ENCODE measurements at regions not wholly inside any gene's neighbourhood (a gene's known extent, or its start where the extent isn't known, plus 50 kb on each side); places are given as distances from the start of the nearest gene placed in this dataset.
A peak's percentile ranks its signal among the peaks of the same experiment; 100 is the strongest.

DNA sequence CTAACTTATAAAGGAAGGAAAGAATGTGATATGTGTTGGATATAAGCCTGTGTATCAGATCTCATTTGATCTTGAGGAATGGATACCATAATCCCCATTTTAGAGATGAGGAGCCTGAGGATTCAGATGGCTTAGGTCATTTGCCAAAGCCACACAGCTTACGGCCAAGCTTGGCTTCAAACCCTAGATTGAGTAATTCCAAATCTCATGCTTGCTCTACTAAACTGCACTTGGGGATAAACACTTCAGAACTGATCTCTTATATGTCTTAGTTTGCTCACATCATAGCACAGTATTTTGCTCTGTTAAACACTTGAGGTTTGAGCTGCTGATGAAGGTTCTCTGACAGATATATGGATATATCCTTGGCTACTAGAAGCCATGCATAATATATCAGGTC, 504.4 kb downstream of the NTRK2 start:
- Mint-ChIP-seq H3K27ac (no peak overlapping the region), H3K36me3 (no peaks in the 10 kb centered on the region), H3K9me3 (peaks cover 0 to 4% (median 0%) of the 10 kb centered on the region in 7 donors), H3K27me3 (no peaks in the 10 kb centered on the region), H3K4me3 (no peak overlapping the region), H3K4me1 (no peaks in the 10 kb centered on the region)
- no peak for ATAC-seq (ENCODE audit: low read depth in 2 of 2)
- Histone ChIP-seq H3K9me3 (ENCODE audit: control insufficient read depth in 2 of 2, low read length in 2 of 2) (no peaks in the 10 kb centered on the region), H3K4me3 (ENCODE audit: low read depth, low read length) (no peak overlapping the region), H3K27ac (ENCODE audit: insufficient read depth, low read length, poor library complexity, severe bottlenecking) (no peak overlapping the region), H3K4me1 (ENCODE audit: control insufficient read depth, insufficient read depth, low read length, poor library complexity, severe bottlenecking) (no peaks in the 10 kb centered on the region), H3K36me3 (ENCODE audit: control insufficient read depth, insufficient read depth, low read length) (no peaks in the 10 kb centered on the region), H3K27me3 (ENCODE audit: control insufficient read depth, insufficient read depth, low read length) (no peaks in the 10 kb centered on the region)
- no peak for DNase-seq

DNA sequence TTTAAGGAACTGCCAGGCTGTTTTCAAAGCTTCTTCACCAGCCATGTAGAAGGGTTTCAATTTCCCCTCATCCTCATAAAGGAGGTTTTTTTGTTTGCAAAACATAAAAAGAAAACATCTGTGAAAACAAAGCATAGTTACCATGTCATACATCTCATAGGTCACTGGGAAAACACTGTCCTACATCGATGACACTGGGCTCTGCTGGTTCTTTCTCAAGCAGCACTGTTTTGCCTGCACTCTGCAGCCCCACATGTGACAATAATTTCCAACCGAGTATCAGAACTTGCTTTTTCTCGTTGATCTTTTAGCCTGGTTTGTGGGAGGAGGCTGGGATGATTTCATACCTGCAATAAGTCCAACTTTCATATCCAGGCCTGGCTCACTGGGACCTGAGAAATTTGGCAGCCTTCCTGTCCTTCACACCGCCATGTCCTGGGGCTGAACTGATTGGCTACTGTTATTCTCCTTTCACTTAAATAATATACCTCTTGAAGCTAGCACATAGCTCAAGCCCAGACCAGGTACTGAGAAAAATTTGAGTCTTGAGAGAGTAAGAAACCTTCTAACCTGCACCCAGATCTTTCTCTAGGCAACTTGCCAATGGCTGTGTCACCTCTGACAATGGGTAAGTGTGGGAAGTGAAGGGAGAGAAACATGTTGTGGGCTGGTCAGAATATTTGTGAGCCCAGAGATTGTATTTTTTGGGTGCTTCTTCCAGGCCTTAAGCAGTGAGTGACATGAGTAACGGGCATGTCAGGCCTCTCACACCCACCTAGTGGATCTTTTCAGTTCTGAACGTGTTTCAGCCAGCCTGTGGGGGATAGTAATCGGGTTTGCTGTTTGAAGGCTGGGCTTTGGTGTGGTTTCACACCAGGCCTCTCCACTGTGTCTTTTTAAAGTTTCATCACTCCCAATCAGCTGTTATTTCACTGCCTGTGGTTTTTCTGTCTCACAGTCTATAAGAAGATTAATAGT, 502.8 kb downstream of the NTRK2 start:
- DNase-seq (no peak), ATAC-seq (ENCODE audit: low read depth in 2 of 2) (no peak)
- no peak overlapping the region for H3K4me3 ChIP-seq (ENCODE audit: low read depth, low read length)
- H3K9me3 ChIP-seq (ENCODE audit: control insufficient read depth in 2 of 2, low read length in 2 of 2), result no peaks in the 10 kb centered on the region
- H3K27me3 Mint-ChIP-seq, result no peaks in the 10 kb centered on the region
- no peaks in the 10 kb centered on the region for H3K36me3 ChIP-seq (ENCODE audit: control insufficient read depth, insufficient read depth, low read length)
- no peak overlapping the region for H3K4me3 Mint-ChIP-seq
- H3K4me1 ChIP-seq (ENCODE audit: control insufficient read depth, insufficient read depth, low read length, poor library complexity, severe bottlenecking), result no peaks in the 10 kb centered on the region
- H3K4me1 Mint-ChIP-seq, result no peaks in the 10 kb centered on the region
- no peak overlapping the region for H3K27ac Mint-ChIP-seq
- no peak overlapping the region for H3K27ac ChIP-seq (ENCODE audit: insufficient read depth, low read length, poor library complexity, severe bottlenecking)
- H3K9me3 Mint-ChIP-seq, result peaks cover 0 to 4% (median 0%) of the 10 kb centered on the region in 7 donors
- H3K36me3 Mint-ChIP-seq, result no peaks in the 10 kb centered on the region
- H3K27me3 ChIP-seq (ENCODE audit: control insufficient read depth, insufficient read depth, low read length), result no peaks in the 10 kb centered on the region

DNA sequence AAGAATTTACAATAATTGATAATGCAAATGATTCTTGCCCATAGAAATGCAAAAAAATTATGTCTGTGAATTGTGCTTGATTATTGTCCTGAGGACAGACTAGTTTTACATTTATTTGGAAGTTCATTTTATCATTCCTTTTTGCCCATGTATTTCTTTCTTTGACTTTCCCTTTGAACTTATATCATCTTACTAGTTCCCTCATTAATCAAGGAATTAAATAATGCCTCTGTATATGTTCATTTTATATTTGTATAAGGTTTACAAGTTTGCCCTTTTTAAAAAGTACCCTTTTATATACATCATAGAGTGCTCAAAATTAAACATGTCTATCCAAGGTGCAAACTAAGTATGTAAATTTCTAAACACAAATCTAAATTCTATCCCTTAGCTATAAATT, 501.6 kb downstream of the NTRK2 start:
- Mint-ChIP-seq H3K9me3 (peaks cover 0 to 6% (median 0%) of the 10 kb centered on the region in 7 donors), H3K4me3 (no peak overlapping the region), H3K4me1 (no peaks in the 10 kb centered on the region), H3K27me3 (no peaks in the 10 kb centered on the region), H3K36me3 (no peaks in the 10 kb centered on the region), H3K27ac (no peak overlapping the region)
- no peaks in the 10 kb centered on the region for H3K4me1 ChIP-seq (ENCODE audit: control insufficient read depth, insufficient read depth, low read length, poor library complexity, severe bottlenecking)
- H3K27me3 ChIP-seq (ENCODE audit: control insufficient read depth, insufficient read depth, low read length), result no peaks in the 10 kb centered on the region
- DNase-seq (no peak), ATAC-seq (ENCODE audit: low read depth in 2 of 2) (no peak)
- no peak overlapping the region for H3K4me3 ChIP-seq (ENCODE audit: low read depth, low read length)
- no peaks in the 10 kb centered on the region for H3K36me3 ChIP-seq (ENCODE audit: control insufficient read depth, insufficient read depth, low read length)
- no peak overlapping the region for H3K27ac ChIP-seq (ENCODE audit: insufficient read depth, low read length, poor library complexity, severe bottlenecking)
- no peaks in the 10 kb centered on the region for H3K9me3 ChIP-seq (ENCODE audit: control insufficient read depth in 2 of 2, low read length in 2 of 2)

DNA sequence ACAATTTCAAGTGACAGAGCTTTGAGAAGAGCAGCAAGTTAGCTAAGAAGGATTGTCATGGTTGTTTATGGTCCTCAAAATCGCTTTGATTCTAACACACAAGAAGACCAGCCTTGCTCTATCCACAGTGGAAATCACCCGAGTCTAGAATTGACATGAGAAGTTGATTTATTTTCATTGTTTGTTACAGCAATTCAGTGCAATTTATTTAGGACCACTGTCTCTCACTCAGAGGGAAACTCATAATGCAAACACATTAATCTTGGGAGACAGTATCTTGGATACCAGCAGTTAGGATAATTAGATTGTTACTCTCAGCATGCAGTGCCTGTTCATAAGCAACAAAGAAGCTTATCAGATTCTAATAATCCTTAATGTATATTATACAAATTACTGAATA, 498.9 kb downstream of the NTRK2 start:
- no peak overlapping the region for H3K27ac Mint-ChIP-seq
- no peaks in the 10 kb centered on the region for H3K4me1 Mint-ChIP-seq
- no peaks in the 10 kb centered on the region for H3K36me3 ChIP-seq (ENCODE audit: control insufficient read depth, insufficient read depth, low read length)
- no peaks in the 10 kb centered on the region for H3K27me3 ChIP-seq (ENCODE audit: control insufficient read depth, insufficient read depth, low read length)
- H3K4me3 ChIP-seq (ENCODE audit: low read depth, low read length), result no peak overlapping the region
- H3K4me3 Mint-ChIP-seq, result no peak overlapping the region
- peaks cover 0 to 7% (median 0%) of the 10 kb centered on the region in 7 donors for H3K9me3 Mint-ChIP-seq
- DNase-seq, result no peak
- no peaks in the 10 kb centered on the region for H3K9me3 ChIP-seq (ENCODE audit: control insufficient read depth in 2 of 2, low read length in 2 of 2)
- no peaks in the 10 kb centered on the region for H3K36me3 Mint-ChIP-seq
- ATAC-seq (ENCODE audit: low read depth in 2 of 2), result no peak
- no peaks in the 10 kb centered on the region for H3K4me1 ChIP-seq (ENCODE audit: control insufficient read depth, insufficient read depth, low read length, poor library complexity, severe bottlenecking)
- H3K27ac ChIP-seq (ENCODE audit: insufficient read depth, low read length, poor library complexity, severe bottlenecking), result no peak overlapping the region
- no peaks in the 10 kb centered on the region for H3K27me3 Mint-ChIP-seq

DNA sequence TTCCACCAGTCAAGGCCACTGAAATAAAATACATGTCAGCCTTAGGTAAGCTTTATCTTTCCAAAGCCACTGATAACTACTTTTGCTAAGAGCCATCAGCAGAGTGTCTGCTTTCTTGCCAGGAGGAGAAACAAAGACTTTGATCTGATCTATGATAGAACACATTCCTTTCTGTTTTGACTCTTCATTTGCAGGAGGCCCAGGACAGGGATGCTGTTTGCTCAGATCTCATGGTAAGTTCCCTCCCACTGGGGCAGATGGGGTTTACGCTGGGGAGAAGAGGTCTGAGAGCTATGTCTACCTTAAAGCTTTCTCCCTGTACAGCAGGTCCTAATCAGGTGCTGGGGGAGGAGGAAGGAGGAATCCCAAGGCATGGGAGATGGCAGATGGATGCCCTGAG, 497.6 kb downstream of the NTRK2 start:
- Mint-ChIP-seq H3K9me3 (peaks cover 0 to 7% (median 0%) of the 10 kb centered on the region in 7 donors), H3K27ac (no peak overlapping the region)

DNA sequence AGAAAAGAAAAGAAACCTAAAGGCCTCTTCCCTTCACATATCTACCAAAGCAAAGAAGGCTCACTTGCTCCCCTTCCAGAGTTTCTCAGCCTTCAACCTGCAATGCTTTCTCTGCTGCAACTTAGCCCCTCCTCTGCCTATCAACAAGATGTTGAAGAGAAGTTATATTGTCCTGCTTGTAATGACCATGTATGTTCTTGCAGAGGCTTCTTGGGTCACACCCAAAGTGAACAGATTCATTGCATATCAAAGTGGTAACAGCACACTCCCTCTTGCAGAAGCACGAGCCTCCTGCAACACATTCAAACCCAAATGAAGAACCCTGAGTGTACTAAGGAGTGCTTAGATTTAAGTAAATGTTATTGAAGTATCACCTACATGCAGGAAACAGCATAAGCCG, 494.3 kb downstream of the NTRK2 start:
- ATAC-seq (ENCODE audit: low read depth in 2 of 2) (no peak), DNase-seq (no peak)
- H3K27me3 ChIP-seq (ENCODE audit: control insufficient read depth, insufficient read depth, low read length), result no peaks in the 10 kb centered on the region
- no peaks in the 10 kb centered on the region for H3K36me3 ChIP-seq (ENCODE audit: control insufficient read depth, insufficient read depth, low read length)
- Mint-ChIP-seq H3K9me3 (peaks cover 0 to 5% (median 0%) of the 10 kb centered on the region in 7 donors), H3K4me1 (no peaks in the 10 kb centered on the region), H3K27ac (peak overlapping the region in 1 of 3 donors; percentile 38), H3K27me3 (no peaks in the 10 kb centered on the region), H3K4me3 (no peak overlapping the region), H3K36me3 (no peaks in the 10 kb centered on the region)
- no peak overlapping the region for H3K4me3 ChIP-seq (ENCODE audit: low read depth, low read length)
- no peak overlapping the region for H3K27ac ChIP-seq (ENCODE audit: insufficient read depth, low read length, poor library complexity, severe bottlenecking)
- no peaks in the 10 kb centered on the region for H3K4me1 ChIP-seq (ENCODE audit: control insufficient read depth, insufficient read depth, low read length, poor library complexity, severe bottlenecking)
- H3K9me3 ChIP-seq (ENCODE audit: control insufficient read depth in 2 of 2, low read length in 2 of 2), result no peaks in the 10 kb centered on the region

More for the DNA sequence above, 497.6 kb downstream of the NTRK2 start:
- no peaks in the 10 kb centered on the region for H3K27me3 Mint-ChIP-seq
- no peaks in the 10 kb centered on the region for H3K4me1 Mint-ChIP-seq
- Histone ChIP-seq H3K27ac (ENCODE audit: insufficient read depth, low read length, poor library complexity, severe bottlenecking) (no peak overlapping the region), H3K4me1 (ENCODE audit: control insufficient read depth, insufficient read depth, low read length, poor library complexity, severe bottlenecking) (no peaks in the 10 kb centered on the region), H3K9me3 (ENCODE audit: control insufficient read depth in 2 of 2, low read length in 2 of 2) (no peaks in the 10 kb centered on the region), H3K4me3 (ENCODE audit: low read depth, low read length) (no peak overlapping the region), H3K36me3 (ENCODE audit: control insufficient read depth, insufficient read depth, low read length) (no peaks in the 10 kb centered on the region), H3K27me3 (ENCODE audit: control insufficient read depth, insufficient read depth, low read length) (no peaks in the 10 kb centered on the region)
- no peak overlapping the region for H3K4me3 Mint-ChIP-seq
- H3K36me3 Mint-ChIP-seq, result no peaks in the 10 kb centered on the region
- no peak for DNase-seq
- no peak for ATAC-seq (ENCODE audit: low read depth in 2 of 2)

DNA sequence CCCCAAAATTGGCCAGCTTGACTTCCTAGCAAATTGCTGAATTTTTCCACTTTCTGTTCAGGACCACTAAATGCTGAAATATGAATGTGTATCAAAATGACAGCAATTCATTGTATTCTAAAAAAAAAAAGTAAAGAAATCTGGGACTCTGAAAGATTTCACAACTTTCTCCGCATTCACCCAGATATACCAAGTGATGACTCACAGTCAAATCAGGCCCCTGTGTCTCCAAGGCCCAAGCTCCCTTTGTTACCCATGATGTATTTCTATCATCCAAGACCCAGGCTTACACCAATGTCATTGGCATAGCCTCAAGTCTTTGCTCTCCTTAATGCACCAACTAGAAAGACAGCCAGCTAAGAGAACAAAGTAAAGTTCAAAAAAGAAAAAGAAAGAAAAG, 493.9 kb downstream of the NTRK2 start:
- Histone ChIP-seq H3K27ac (ENCODE audit: insufficient read depth, low read length, poor library complexity, severe bottlenecking) (no peak overlapping the region), H3K4me1 (ENCODE audit: control insufficient read depth, insufficient read depth, low read length, poor library complexity, severe bottlenecking) (no peaks in the 10 kb centered on the region), H3K36me3 (ENCODE audit: control insufficient read depth, insufficient read depth, low read length) (no peaks in the 10 kb centered on the region), H3K27me3 (ENCODE audit: control insufficient read depth, insufficient read depth, low read length) (no peaks in the 10 kb centered on the region), H3K4me3 (ENCODE audit: low read depth, low read length) (no peak overlapping the region), H3K9me3 (ENCODE audit: control insufficient read depth in 2 of 2, low read length in 2 of 2) (no peaks in the 10 kb centered on the region)
- Mint-ChIP-seq H3K4me3 (no peak overlapping the region), H3K4me1 (no peaks in the 10 kb centered on the region), H3K36me3 (no peaks in the 10 kb centered on the region), H3K27me3 (no peaks in the 10 kb centered on the region), H3K9me3 (peaks cover 0 to 5% (median 0%) of the 10 kb centered on the region in 7 donors), H3K27ac (peak overlapping the region in 1 of 3 donors; percentile 38)
- no peak for ATAC-seq (ENCODE audit: low read depth in 2 of 2)
- no peak for DNase-seq

DNA sequence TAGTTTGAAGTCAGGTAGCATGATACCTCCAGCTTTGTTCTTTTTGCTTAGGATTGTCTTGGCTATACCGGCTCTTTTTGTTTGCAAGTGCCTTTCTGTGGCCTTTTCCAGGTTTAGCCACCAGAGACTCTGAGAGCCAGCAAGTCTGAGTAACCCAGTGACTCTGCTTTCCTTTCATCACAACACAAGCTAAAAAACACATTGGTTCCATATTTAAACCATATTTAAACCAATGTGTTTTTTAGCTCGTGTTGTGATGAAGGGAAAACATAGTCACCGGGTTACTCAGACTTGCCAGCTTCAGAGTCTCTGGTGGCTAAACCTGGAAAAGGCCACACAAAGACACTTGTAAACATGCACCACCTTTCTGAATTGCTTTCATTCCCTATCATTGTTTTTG, 493.3 kb downstream of the NTRK2 start:
- H3K27me3 Mint-ChIP-seq, result no peaks in the 10 kb centered on the region
- DNase-seq, result no peak
- Histone ChIP-seq H3K27ac (ENCODE audit: insufficient read depth, low read length, poor library complexity, severe bottlenecking) (no peak overlapping the region), H3K36me3 (ENCODE audit: control insufficient read depth, insufficient read depth, low read length) (no peaks in the 10 kb centered on the region), H3K4me1 (ENCODE audit: control insufficient read depth, insufficient read depth, low read length, poor library complexity, severe bottlenecking) (no peaks in the 10 kb centered on the region), H3K9me3 (ENCODE audit: control insufficient read depth in 2 of 2, low read length in 2 of 2) (no peaks in the 10 kb centered on the region), H3K27me3 (ENCODE audit: control insufficient read depth, insufficient read depth, low read length) (no peaks in the 10 kb centered on the region), H3K4me3 (ENCODE audit: low read depth, low read length) (no peak overlapping the region)
- no peak overlapping the region for H3K27ac Mint-ChIP-seq
- H3K4me3 Mint-ChIP-seq, result no peak overlapping the region
- no peak for ATAC-seq (ENCODE audit: low read depth in 2 of 2)
- no peaks in the 10 kb centered on the region for H3K4me1 Mint-ChIP-seq
- peaks cover 0 to 5% (median 0%) of the 10 kb centered on the region in 7 donors for H3K9me3 Mint-ChIP-seq
- H3K36me3 Mint-ChIP-seq, result no peaks in the 10 kb centered on the region
